Activated B cell treated with CpG ODN at 0.5 μM for 24 hours (primary cell): ENCODE measurements at regions not wholly inside any gene's neighbourhood (a gene's known extent, or its start where the extent isn't known, plus 50 kb on each side); places are given as distances from the start of the nearest gene placed in this dataset.

Source experiments
- ATAC-seq: fragments of 200-7000 bp; cut with Tn5 transposase; one replicate; pipeline ENCODE4 v1.10.0; 2021; ENCODE audit warnings: low read depth, mild to moderate bottlenecking, moderate library complexity
- CTCF ChIA-PET: fragments of 350-600 bp; sonication (Branson Sonifier 250); formaldehyde crosslinking; loops from one replicate; lab custom pipeline; 2021; ENCODE audit warnings: antibody characterized with exemption; lab: Charles Lee
- POLR2A ChIA-PET: fragments of 350-600 bp; sonication (Branson Sonifier 250); formaldehyde crosslinking; loops from one replicate; lab custom pipeline; 2021; ENCODE audit warnings: antibody characterized with exemption; lab: Charles Lee
- DNase-seq: peaks from one replicate; pipeline ENCODE4 v3.0.0; 2022
- H3K27ac Mint-ChIP-seq: one replicate; pipeline ENCODE4 v1.8.0; 2020; ENCODE audit warnings: mixed read lengths
- H3K27me3 Mint-ChIP-seq: one replicate; pipeline ENCODE4 v1.8.0; 2021; ENCODE audit warnings: mixed read lengths
- H3K36me3 Mint-ChIP-seq: one replicate; pipeline ENCODE4 v1.8.0; 2021; ENCODE audit warnings: low read depth, mixed read lengths
- H3K4me1 Mint-ChIP-seq: one replicate; pipeline ENCODE4 v1.8.0; 2021; ENCODE audit warnings: mixed read lengths
- H3K4me3 Mint-ChIP-seq: one replicate; pipeline ENCODE4 v1.8.0; 2020; ENCODE audit warnings: mild to moderate bottlenecking, mixed read lengths
- H3K9me3 Mint-ChIP-seq: one replicate; pipeline ENCODE4 v1.8.0; 2020; ENCODE audit warnings: mixed read lengths
- CTCF ChIP-seq: fragments of 200-600 bp; IDR thresholded peaks from one replicate; pipeline ENCODE4 v1.8.0; 2022; ENCODE audit warnings: antibody characterized with exemption, mild to moderate bottlenecking
- intact Hi-C: fragments of 100-400 bp; cut with micrococcal nuclease; formaldehyde crosslinking; loops from one replicate; pipeline ENCODE4 v1.15.1; 2024

GRCh38 chr16:50469744-50470321 is 78.4 kb upstream of the NKD1 start:
- H3K9me3 Mint-ChIP-seq, result no peaks in the 10 kb centered on the region
- peaks cover 9% of the 10 kb centered on the region for H3K4me1 Mint-ChIP-seq
- no peak overlapping the region for H3K4me3 Mint-ChIP-seq
- no peak overlapping the region for H3K27ac Mint-ChIP-seq
- no peaks in the 10 kb centered on the region for H3K36me3 Mint-ChIP-seq
- CTCF ChIA-PET, result no interaction called here
- peaks cover 48% of the 10 kb centered on the region for H3K27me3 Mint-ChIP-seq
- POLR2A ChIA-PET, result no interaction called here
- no peak for DNase-seq
- ATAC-seq, result no peak
- intact Hi-C loops, result no loop called here
- no peak for TF ChIP-seq CTCF

DNA sequence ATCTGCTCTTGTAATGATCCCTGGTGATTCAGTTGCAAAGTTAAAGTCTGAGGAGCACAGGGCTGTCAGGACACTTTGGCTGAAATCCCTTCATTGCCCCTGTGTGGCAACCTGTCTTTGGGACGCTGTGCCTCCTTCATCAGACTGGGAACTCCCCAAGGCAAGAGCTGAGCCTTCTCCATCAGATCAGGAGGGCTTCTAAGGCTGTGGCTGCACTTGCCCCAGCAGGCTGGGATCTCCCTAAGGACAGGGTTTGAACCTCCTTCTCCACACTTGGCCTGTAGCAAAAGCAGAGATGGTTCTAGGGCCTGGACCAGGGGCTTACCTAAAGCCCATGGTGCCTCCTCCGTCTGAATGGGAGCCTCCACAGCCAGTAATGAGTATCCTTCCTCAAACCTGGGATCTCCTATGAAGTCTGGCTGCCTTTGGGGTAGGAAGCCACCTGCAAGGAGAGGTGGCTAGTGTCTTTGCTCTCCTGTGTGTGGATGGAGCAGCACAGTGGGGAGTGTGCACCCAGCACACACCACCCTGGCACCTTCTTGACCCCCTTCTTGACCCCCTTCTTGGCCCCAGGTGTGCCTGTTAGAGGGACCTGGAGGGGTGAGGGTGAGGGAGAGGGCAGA is 79.0 kb upstream of the NKD1 start:
- ChIA-PET POLR2A (no interaction called here), CTCF (no interaction called here)
- Mint-ChIP-seq H3K9me3 (no peaks in the 10 kb centered on the region), H3K27ac (no peak overlapping the region), H3K4me3 (no peak overlapping the region), H3K4me1 (peaks cover 9% of the 10 kb centered on the region), H3K27me3 (peaks cover 49% of the 10 kb centered on the region), H3K36me3 (no peaks in the 10 kb centered on the region)
- DNase-seq (no peak), ATAC-seq (no peak)
- TF ChIP-seq CTCF, result no peak
- intact Hi-C loops, result no loop called here

DNA sequence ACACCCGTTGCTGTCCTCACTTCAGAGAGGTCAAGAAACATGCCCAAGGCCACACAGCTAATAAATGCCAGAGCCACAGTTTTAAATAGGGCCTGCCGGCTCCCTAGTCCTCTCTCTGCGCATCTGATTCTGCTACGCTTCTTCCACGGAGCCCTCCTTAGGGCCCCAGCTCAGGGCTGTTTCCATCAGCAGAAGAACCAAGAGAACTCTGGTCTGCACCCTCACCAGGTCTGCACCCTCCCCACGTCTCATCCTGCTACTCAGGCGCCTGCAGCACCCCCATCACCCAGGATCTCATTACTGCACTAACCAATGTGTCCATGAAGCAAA is 79.5 kb upstream of the NKD1 start:
- no peak for TF ChIP-seq CTCF
- Mint-ChIP-seq H3K27ac (no peak overlapping the region), H3K9me3 (no peaks in the 10 kb centered on the region), H3K27me3 (peaks cover 52% of the 10 kb centered on the region), H3K4me3 (no peak overlapping the region), H3K36me3 (no peaks in the 10 kb centered on the region), H3K4me1 (peaks cover 9% of the 10 kb centered on the region)
- ChIA-PET POLR2A (no interaction called here), CTCF (no interaction called here)
- DNase-seq (no peak), ATAC-seq (no peak)
- intact Hi-C loops, result no loop called here

GRCh38 chr16:50467943-50468748 is 80.0 kb upstream of the NKD1 start:
- H3K4me3 Mint-ChIP-seq, result no peak overlapping the region
- TF ChIP-seq CTCF, result no peak
- H3K27me3 Mint-ChIP-seq, result peaks cover 49% of the 10 kb centered on the region
- no peak for ATAC-seq
- no peak for DNase-seq
- intact Hi-C loops, result no loop called here
- no peak overlapping the region for H3K27ac Mint-ChIP-seq
- ChIA-PET CTCF (no interaction called here), POLR2A (no interaction called here)
- no peaks in the 10 kb centered on the region for H3K9me3 Mint-ChIP-seq
- H3K36me3 Mint-ChIP-seq, result no peaks in the 10 kb centered on the region
- peaks cover 9% of the 10 kb centered on the region for H3K4me1 Mint-ChIP-seq

GRCh38 chr16:50467559-50467942 is 80.6 kb upstream of the NKD1 start:
- H3K27me3 Mint-ChIP-seq, result peaks cover 49% of the 10 kb centered on the region
- ATAC-seq (no peak), DNase-seq (no peak)
- CTCF ChIA-PET, result no interaction called here
- intact Hi-C loops, result no loop called here
- no peaks in the 10 kb centered on the region for H3K9me3 Mint-ChIP-seq
- H3K4me1 Mint-ChIP-seq, result peaks cover 9% of the 10 kb centered on the region
- peak overlapping the region; percentile 13 for H3K4me3 Mint-ChIP-seq
- H3K27ac Mint-ChIP-seq, result no peak overlapping the region
- no peaks in the 10 kb centered on the region for H3K36me3 Mint-ChIP-seq
- TF ChIP-seq CTCF, result no peak
- POLR2A ChIA-PET, result no interaction called here
